Stomach (tissue), 4 donors: ENCODE measurements at regions not wholly inside any gene's neighbourhood (a gene's known extent, or its start where the extent isn't known, plus 50 kb on each side); places are given as distances from the start of the nearest gene placed in this dataset.

ENCODE experiments used
- CTCF ChIP-seq, 7 experiments: fragments of 450-650 bp in 4 of 7; fragments of 200-600 bp in 3 of 7; sonication (generic) in 3 of 7; IDR thresholded peaks; one replicate each; pipeline ENCODE4 v1.5.1; 2016 to 2019; ENCODE audit warnings: antibody characterized with exemption in 7 of 7, control low read depth in 2 of 7, mild to moderate bottlenecking in 1 of 7
- POLR2A ChIP-seq, 4 donors: fragments of 450-650 bp; IDR thresholded peaks; one replicate each; pipeline ENCODE4 v1.6.1; 2016; ENCODE audit warnings: antibody characterized with exemption in 4 of 4, control low read depth in 2 of 4, mild to moderate bottlenecking in 1 of 4, moderate library complexity in 1 of 4

GRCh38 chr13:39254601-39255000, 216.3 kb downstream of the NHLRC3 start:
- TF ChIP-seq POLR2A (IDR thresholded peaks at IDR 0.05), result no peak
- no peak for TF ChIP-seq CTCF (IDR thresholded peaks at IDR 0.05)
